ENCODE measurements at regions not wholly inside any gene's neighbourhood (a gene's known extent, or its start where the extent isn't known, plus 50 kb on each side); places are given as distances from the start of the nearest gene placed in this dataset.

- Histone ChIP-seq H3K36me3 (no peaks in the 10 kb centered on the region), H3K27ac (no peak overlapping the region), H3K9me3 (no peaks in the 10 kb centered on the region), H3K27me3 (no peaks in the 10 kb centered on the region), H3K4me3 (no peak overlapping the region), H3K4me1 (no peaks in the 10 kb centered on the region)
- WGBS, 2 donors (ENCODE audit: low coverage in 1 of 2) = 85 to 100% methylated on average over 1 to 2 of the region's 2 CpGs
- ATAC-seq = no peak
- TF ChIP-seq CTCF (IDR thresholded peaks at IDR 0.05) = no peak
- TF ChIP-seq POLR2AphosphoS5 (IDR thresholded peaks at IDR 0.05) = no peak
- TF ChIP-seq EP300 (IDR thresholded peaks at IDR 0.05) = no peak
- no peak for TF ChIP-seq POLR2A (IDR thresholded peaks at IDR 0.05)
Measured at GRCh38 chr11:88427719-88428118, 90.2 kb upstream of the CTSC start.

GRCh38 chr11:88424881-88425280 is 87.3 kb upstream of the CTSC start:
- WGBS, 2 donors (ENCODE audit: low coverage in 1 of 2) = 85 to 89% methylated on average over 5 to 6 of the region's 6 CpGs
- no peak for TF ChIP-seq POLR2AphosphoS5 (IDR thresholded peaks at IDR 0.05)
- no peak for TF ChIP-seq EP300 (IDR thresholded peaks at IDR 0.05)
- no peak for TF ChIP-seq POLR2A (IDR thresholded peaks at IDR 0.05)
- no peak for TF ChIP-seq CTCF (IDR thresholded peaks at IDR 0.05)
- ATAC-seq = no peak
- Histone ChIP-seq H3K9me3 (no peaks in the 10 kb centered on the region), H3K4me1 (peaks cover 0 to 10% (median 0%) of the 10 kb centered on the region in 3 donors), H3K36me3 (no peaks in the 10 kb centered on the region), H3K27me3 (no peaks in the 10 kb centered on the region), H3K4me3 (no peak overlapping the region), H3K27ac (no peak overlapping the region)

- ATAC-seq = no peak
- H3K9me3 ChIP-seq = no peaks in the 10 kb centered on the region
- no peaks in the 10 kb centered on the region for H3K36me3 ChIP-seq
- H3K4me1 ChIP-seq = peaks cover 0 to 10% (median 0%) of the 10 kb centered on the region in 3 donors
- no peak overlapping the region for H3K4me3 ChIP-seq
- 30 to 50% methylated on average over 1 of the region's 1 CpG for WGBS, 2 donors (ENCODE audit: low coverage in 1 of 2)
- peak overlapping the region in 3 of 4 donors; percentile 19 to 44 (median 25) for H3K27ac ChIP-seq
- TF ChIP-seq CTCF (IDR thresholded peaks at IDR 0.05) = no peak
- no peak for TF ChIP-seq POLR2A (IDR thresholded peaks at IDR 0.05)
- TF ChIP-seq POLR2AphosphoS5 (IDR thresholded peaks at IDR 0.05) = no peak
- no peak for TF ChIP-seq EP300 (IDR thresholded peaks at IDR 0.05)
- no peaks in the 10 kb centered on the region for H3K27me3 ChIP-seq
Measured at GRCh38 chr11:88421530-88421929, 84.0 kb upstream of the CTSC start.

GRCh38 chr11:88420165-88420791 is 82.7 kb upstream of the CTSC start:
- peak overlapping the region in 3 of 4 donors; percentile 19 to 44 (median 25) for H3K27ac ChIP-seq
- no peaks in the 10 kb centered on the region for H3K27me3 ChIP-seq
- no peaks in the 10 kb centered on the region for H3K36me3 ChIP-seq
- ATAC-seq = peak; percentile 78
- TF ChIP-seq POLR2A (IDR thresholded peaks at IDR 0.05) (no peak), EP300 (IDR thresholded peaks at IDR 0.05) (no peak), POLR2AphosphoS5 (IDR thresholded peaks at IDR 0.05) (no peak), CTCF (IDR thresholded peaks at IDR 0.05) (no peak)
- H3K4me1 ChIP-seq = peaks cover 0 to 10% (median 0%) of the 10 kb centered on the region in 3 donors
- no peaks in the 10 kb centered on the region for H3K9me3 ChIP-seq
- 76 to 78% methylated on average over 6 to 7 of the region's 7 CpGs for WGBS, 2 donors (ENCODE audit: low coverage in 1 of 2)
- H3K4me3 ChIP-seq = no peak overlapping the region

- WGBS, 2 donors (ENCODE audit: low coverage in 1 of 2) = 68 to 87% methylated on average over 2 to 3 of the region's 3 CpGs
- no peaks in the 10 kb centered on the region for H3K9me3 ChIP-seq
- ATAC-seq = no peak
- peaks cover 0 to 21% (median 0%) of the 10 kb centered on the region in 3 donors for H3K4me1 ChIP-seq
- TF ChIP-seq POLR2AphosphoS5 (IDR thresholded peaks at IDR 0.05) (no peak), POLR2A (IDR thresholded peaks at IDR 0.05) (no peak), CTCF (IDR thresholded peaks at IDR 0.05) (no peak), EP300 (IDR thresholded peaks at IDR 0.05) (no peak)
- H3K4me3 ChIP-seq = no peak overlapping the region
- H3K36me3 ChIP-seq = no peaks in the 10 kb centered on the region
- no peaks in the 10 kb centered on the region for H3K27me3 ChIP-seq
- H3K27ac ChIP-seq = no peak overlapping the region
Measured at GRCh38 chr11:88418508-88418907, 81.0 kb upstream of the CTSC start.

Data from gastroesophageal sphincter (tissue), 4 donors.